DND-41 (cell line): ENCODE measurements at regions not wholly inside any gene's neighbourhood (a gene's known extent, or its start where the extent isn't known, plus 50 kb on each side); places are given as distances from the start of the nearest gene placed in this dataset.

Source experiments
- ATAC-seq: fragments of 200-7000 bp; cut with Tn5 transposase; 3 replicates; pipeline ENCODE4 v1.9.1; 2021; ENCODE audit warnings: low read depth; ENCODE audit not compliant: insufficient read depth
- DNase-seq: peaks from one replicate; pipeline ENCODE4 v3.0.0-alpha.2; 2020
- H2AFZ ChIP-seq: 2 replicates; pipeline ENCODE4 v1.6.0; 2012; ENCODE audit warnings: low read depth, low read length
- H3K27ac ChIP-seq: 2 replicates; pipeline ENCODE4 v1.5.1; 2012; ENCODE audit warnings: low read length, inconsistent platforms
- H3K27me3 ChIP-seq: fragments of 200-600 bp; sonication (generic); 2 replicates; pipeline ENCODE4 v1.6.0; 2012; ENCODE audit warnings: low read length, mild to moderate bottlenecking, inconsistent platforms; ENCODE audit not compliant: insufficient read depth, poor library complexity
- H3K36me3 ChIP-seq: 2 replicates; pipeline ENCODE4 v1.5.1; 2012; ENCODE audit warnings: low read length, inconsistent platforms; ENCODE audit not compliant: insufficient read depth
- H3K4me1 ChIP-seq: 2 replicates; pipeline ENCODE4 v1.5.1; 2012; ENCODE audit warnings: mild to moderate bottlenecking, low read length; ENCODE audit not compliant: insufficient read depth
- H3K4me2 ChIP-seq: 2 replicates; pipeline ENCODE4 v1.6.0; 2012; ENCODE audit warnings: mild to moderate bottlenecking, moderate library complexity, low read length, inconsistent platforms; ENCODE audit not compliant: insufficient read depth
- H3K4me3 ChIP-seq, 2 experiments: fragments of 200-600 bp in 1 of 2; shearing (Covaris generic) in 1 of 2; 2 replicates each; pipeline ENCODE4 v1.5.1; 2012 to 2016; ENCODE audit warnings: inconsistent platforms in 2 of 2, low read length in 2 of 2, mild to moderate bottlenecking in 2 of 2, low read depth in 1 of 2, moderate library complexity in 1 of 2
- H3K79me2 ChIP-seq: 2 replicates; pipeline ENCODE4 v1.6.0; 2012; ENCODE audit warnings: low read length, inconsistent platforms; ENCODE audit not compliant: insufficient read depth
- H3K9ac ChIP-seq: 2 replicates; pipeline ENCODE4 v1.6.0; 2012; ENCODE audit warnings: low read depth, mild to moderate bottlenecking, inconsistent platforms, low read length, moderate library complexity
- H3K9me3 ChIP-seq: 2 replicates; pipeline ENCODE4 v1.5.1; 2012; ENCODE audit warnings: low read length, moderate library complexity, mild to moderate bottlenecking, inconsistent platforms; ENCODE audit not compliant: insufficient read depth, severe bottlenecking
- H4K20me1 ChIP-seq: 2 replicates; pipeline ENCODE4 v1.6.0; 2012; ENCODE audit warnings: low read length; ENCODE audit not compliant: insufficient read depth
- EZH2 ChIP-seq: IDR thresholded peaks from 3 replicates; pipeline ENCODE4 v1.6.1; 2012; ENCODE audit warnings: borderline replicate concordance, low read depth, mild to moderate bottlenecking, moderate library complexity, low read length, inconsistent platforms; ENCODE audit not compliant: severe bottlenecking
- TF ChIP-seq, protein P1 (sequence below): IDR thresholded peaks from 2 replicates; pipeline ENCODE4 v1.5.1; 2012; ENCODE audit warnings: borderline replicate concordance, low read length, moderate library complexity, mild to moderate bottlenecking; ENCODE audit not compliant: poor library complexity, severe bottlenecking; ENCODE audit errors: extremely low read depth

DNA sequence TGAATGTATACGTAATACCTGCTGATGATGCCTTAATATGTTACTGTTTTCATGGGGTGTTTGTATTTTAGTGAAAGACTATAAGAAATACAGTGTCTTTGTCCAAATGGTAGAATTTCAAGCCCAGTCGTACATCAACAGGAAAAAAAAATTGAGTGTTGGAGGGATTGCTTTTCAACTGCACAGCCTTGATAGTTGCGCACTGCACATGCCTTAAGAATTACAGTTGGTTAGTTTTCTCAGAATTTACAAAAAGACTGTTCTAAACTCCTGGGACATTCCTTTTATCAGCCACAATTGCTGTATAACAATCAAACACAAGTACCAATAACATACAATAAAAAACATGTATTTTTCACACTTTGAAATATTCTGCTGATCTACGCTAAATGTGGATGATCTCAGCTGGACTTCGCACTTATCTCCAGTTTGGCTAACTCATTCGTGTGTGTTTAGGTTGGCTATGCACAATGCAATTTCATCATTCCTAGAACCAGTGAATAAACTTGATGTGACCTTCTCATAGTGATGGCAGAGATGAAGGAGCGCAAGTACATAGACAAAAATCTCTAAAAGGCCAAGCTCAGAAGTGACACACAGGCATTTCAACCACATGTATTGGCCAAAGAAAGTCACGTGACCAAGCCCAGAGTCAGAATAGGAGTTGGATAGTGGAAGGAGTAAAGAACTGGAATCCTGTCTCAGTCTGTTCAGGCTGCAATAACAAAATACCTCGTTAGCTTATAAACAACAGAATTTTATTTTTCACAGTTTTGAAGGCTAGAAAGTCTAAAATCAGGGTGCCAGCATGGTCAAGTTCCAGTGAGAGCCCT is 152.3 kb downstream of the IPMK start:
- Histone ChIP-seq H3K27me3 (no peaks in the 10 kb centered on the region), H4K20me1 (no peaks in the 10 kb centered on the region), H3K27ac (no peak overlapping the region), H2AFZ (no peak overlapping the region), H3K4me3 (no peak overlapping the region), H3K9ac (no peak overlapping the region), H3K4me1 (no peaks in the 10 kb centered on the region), H3K36me3 (no peaks in the 10 kb centered on the region), H3K4me2 (no peak overlapping the region), H3K9me3 (no peaks in the 10 kb centered on the region), H3K79me2 (no peaks in the 10 kb centered on the region)
- TF ChIP-seq, protein P1, sequence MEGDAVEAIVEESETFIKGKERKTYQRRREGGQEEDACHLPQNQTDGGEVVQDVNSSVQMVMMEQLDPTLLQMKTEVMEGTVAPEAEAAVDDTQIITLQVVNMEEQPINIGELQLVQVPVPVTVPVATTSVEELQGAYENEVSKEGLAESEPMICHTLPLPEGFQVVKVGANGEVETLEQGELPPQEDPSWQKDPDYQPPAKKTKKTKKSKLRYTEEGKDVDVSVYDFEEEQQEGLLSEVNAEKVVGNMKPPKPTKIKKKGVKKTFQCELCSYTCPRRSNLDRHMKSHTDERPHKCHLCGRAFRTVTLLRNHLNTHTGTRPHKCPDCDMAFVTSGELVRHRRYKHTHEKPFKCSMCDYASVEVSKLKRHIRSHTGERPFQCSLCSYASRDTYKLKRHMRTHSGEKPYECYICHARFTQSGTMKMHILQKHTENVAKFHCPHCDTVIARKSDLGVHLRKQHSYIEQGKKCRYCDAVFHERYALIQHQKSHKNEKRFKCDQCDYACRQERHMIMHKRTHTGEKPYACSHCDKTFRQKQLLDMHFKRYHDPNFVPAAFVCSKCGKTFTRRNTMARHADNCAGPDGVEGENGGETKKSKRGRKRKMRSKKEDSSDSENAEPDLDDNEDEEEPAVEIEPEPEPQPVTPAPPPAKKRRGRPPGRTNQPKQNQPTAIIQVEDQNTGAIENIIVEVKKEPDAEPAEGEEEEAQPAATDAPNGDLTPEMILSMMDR = no peak
- no peak for TF ChIP-seq EZH2
- DNase-seq = no peak
- ATAC-seq = no peak

DNA sequence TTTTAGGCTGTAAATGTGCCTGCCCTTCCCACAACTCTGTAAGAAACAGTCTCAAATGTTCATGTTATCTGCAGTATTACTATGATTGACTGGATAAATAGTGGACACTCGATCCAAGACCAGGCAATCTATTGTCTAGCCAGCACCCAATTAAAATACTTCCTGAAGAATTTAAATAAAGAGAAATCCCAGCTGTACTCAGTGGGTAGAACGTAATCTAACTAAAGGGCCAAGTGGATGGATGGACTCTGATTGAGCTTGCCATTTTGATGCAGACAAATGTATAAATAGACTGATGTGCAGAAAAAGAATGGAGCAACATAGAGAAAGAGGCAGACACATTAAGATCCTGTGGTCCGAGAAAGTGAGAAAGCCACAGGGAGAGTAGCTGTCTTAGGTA is 158.0 kb downstream of the IPMK start:
- ATAC-seq = no peak
- H4K20me1 ChIP-seq = no peaks in the 10 kb centered on the region
- TF ChIP-seq EZH2 = no peak
- TF ChIP-seq, protein P1 = no peak
- no peak overlapping the region for H3K27ac ChIP-seq
- H2AFZ ChIP-seq = no peak overlapping the region
- DNase-seq = no peak
- no peaks in the 10 kb centered on the region for H3K36me3 ChIP-seq
- H3K9me3 ChIP-seq = no peaks in the 10 kb centered on the region
- no peaks in the 10 kb centered on the region for H3K27me3 ChIP-seq
- H3K4me2 ChIP-seq = no peak overlapping the region
- no peaks in the 10 kb centered on the region for H3K4me1 ChIP-seq
- H3K4me3 ChIP-seq = no peak overlapping the region
- no peak overlapping the region for H3K9ac ChIP-seq
- H3K79me2 ChIP-seq = no peaks in the 10 kb centered on the region

DNA sequence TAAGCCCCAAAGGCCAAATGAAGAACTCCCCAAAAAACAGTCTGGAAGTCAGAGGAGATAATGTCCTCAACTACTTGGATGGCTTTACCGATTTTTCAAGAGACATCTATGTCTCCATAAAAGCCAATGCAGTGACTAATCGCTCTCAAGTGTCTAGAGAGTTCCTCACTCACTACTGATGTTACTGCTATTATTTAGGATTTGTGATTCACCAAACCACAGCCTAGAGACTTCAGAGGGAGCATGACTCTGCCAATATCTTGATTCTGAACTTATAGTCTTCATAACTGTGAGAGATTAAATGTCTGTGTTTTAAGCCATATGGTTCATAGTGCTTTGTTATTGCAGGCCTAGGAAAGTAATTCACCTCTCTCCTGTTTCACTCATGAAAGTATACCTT is 160.2 kb downstream of the IPMK start:
- Histone ChIP-seq H3K9ac (no peak overlapping the region), H3K4me3 (no peak overlapping the region), H2AFZ (no peak overlapping the region), H4K20me1 (no peaks in the 10 kb centered on the region), H3K9me3 (no peaks in the 10 kb centered on the region), H3K27ac (no peak overlapping the region), H3K27me3 (no peaks in the 10 kb centered on the region), H3K79me2 (no peaks in the 10 kb centered on the region), H3K36me3 (no peaks in the 10 kb centered on the region), H3K4me1 (no peaks in the 10 kb centered on the region), H3K4me2 (no peak overlapping the region)
- DNase-seq (no peak), ATAC-seq (no peak)
- TF ChIP-seq, protein P1 = no peak
- TF ChIP-seq EZH2 = no peak
